Neural progenitor cell (in vitro differentiated cells): ENCODE measurements at regions not wholly inside any gene's neighbourhood (a gene's known extent, or its start where the extent isn't known, plus 50 kb on each side); places are given as distances from the start of the nearest gene placed in this dataset.
A peak's percentile ranks its signal among the peaks of the same experiment; 100 is the strongest.

Experiments used
- DNase-seq: peaks from one replicate; pipeline ENCODE4 v3.0.0-alpha.2; 2016; ENCODE audit warnings: low spot score
- H2AFZ ChIP-seq: fragments of 200-600 bp; sonication (generic); replicated peaks from 2 replicates; pipeline ENCODE4 v1.6.1; 2016; ENCODE audit warnings: antibody characterized with exemption
- H3F3A ChIP-seq: fragments of 200-600 bp; sonication (generic); 2 replicates; pipeline ENCODE4 v1.6.1; 2016; ENCODE audit warnings: antibody characterized with exemption, low read depth
- H3K27ac ChIP-seq: fragments of 200-600 bp; sonication (generic); 2 replicates; pipeline ENCODE4 v1.5.1; 2016; ENCODE audit warnings: mild to moderate bottlenecking
- H3K27me3 ChIP-seq: fragments of 200-600 bp; sonication (generic); 2 replicates; pipeline ENCODE4 v1.6.1; 2016; ENCODE audit warnings: mild to moderate bottlenecking, moderate library complexity
- H3K36me3 ChIP-seq: fragments of 200-600 bp; sonication (generic); 2 replicates; pipeline ENCODE4 v1.5.1; 2016
- H3K4me1 ChIP-seq: fragments of 200-600 bp; sonication (generic); 2 replicates; pipeline ENCODE4 v1.6.1; 2016; ENCODE audit warnings: mixed run types
- H3K4me2 ChIP-seq: fragments of 200-600 bp; sonication (generic); 2 replicates; pipeline ENCODE4 v1.6.1; 2016
- H3K4me3 ChIP-seq: fragments of 200-600 bp; sonication (generic); 2 replicates; pipeline ENCODE4 v1.5.1; 2016
- H3K79me2 ChIP-seq: fragments of 200-600 bp; sonication (generic); 2 replicates; pipeline ENCODE4 v1.6.1; 2016; ENCODE audit warnings: low read depth
- H3K9ac ChIP-seq: fragments of 200-600 bp; sonication (generic); 2 replicates; pipeline ENCODE4 v1.6.1; 2016
- H3K9me3 ChIP-seq: fragments of 200-600 bp; sonication (generic); 2 replicates; pipeline ENCODE4 v1.5.1; 2016; ENCODE audit warnings: low read depth
- H4K20me1 ChIP-seq: fragments of 200-600 bp; sonication (generic); 2 replicates; pipeline ENCODE4 v1.6.1; 2016; ENCODE audit warnings: low read depth
- H3K27ac Mint-ChIP-seq: 3 replicates; pipeline ENCODE4 v1.8.0; 2021; ENCODE audit warnings: mixed read lengths
- H3K27me3 Mint-ChIP-seq: 2 replicates; pipeline ENCODE4 v1.8.0; 2022; ENCODE audit warnings: low read depth, mild to moderate bottlenecking, inconsistent platforms, moderate library complexity, mixed read lengths; ENCODE audit not compliant: insufficient read depth
- H3K36me3 Mint-ChIP-seq: 3 replicates; pipeline ENCODE4 v1.8.0; 2021; ENCODE audit warnings: mixed read lengths
- H3K4me1 Mint-ChIP-seq: 3 replicates; pipeline ENCODE4 v1.8.0; 2021; ENCODE audit warnings: mixed read lengths
- H3K4me3 Mint-ChIP-seq: 3 replicates; pipeline ENCODE4 v1.8.0; 2021; ENCODE audit warnings: mild to moderate bottlenecking, moderate library complexity, mixed read lengths
- H3K9me3 Mint-ChIP-seq: 3 replicates; pipeline ENCODE4 v1.8.0; 2020; ENCODE audit warnings: mixed read lengths
- CTCF ChIP-seq: fragments of 200-600 bp; sonication (generic); IDR thresholded peaks from 2 replicates; pipeline ENCODE4 v1.5.1; 2017; ENCODE audit warnings: antibody characterized with exemption, mild to moderate bottlenecking
- EZH2 ChIP-seq: fragments of 200-600 bp; sonication (generic); IDR thresholded peaks from 2 replicates; pipeline ENCODE4 v1.6.1; 2017; ENCODE audit warnings: antibody characterized with exemption, mild to moderate bottlenecking, moderate library complexity
- EZH2phosphoT487 ChIP-seq: fragments of 200-600 bp; sonication (generic); IDR thresholded peaks from 2 replicates; pipeline ENCODE4 v1.6.1; 2017; ENCODE audit warnings: antibody characterized with exemption

- H3F3A ChIP-seq: no peaks in the 10 kb centered on the region
- no peak for TF ChIP-seq EZH2
- TF ChIP-seq CTCF: no peak
- TF ChIP-seq EZH2phosphoT487: no peak
- H3K79me2 ChIP-seq: no peaks in the 10 kb centered on the region
- peak overlapping the region; percentile 3 for H2AFZ ChIP-seq
- no peaks in the 10 kb centered on the region for H3K36me3 Mint-ChIP-seq
- H3K4me1 ChIP-seq: peaks cover 3% of the 10 kb centered on the region
- no peaks in the 10 kb centered on the region for H3K4me1 Mint-ChIP-seq
- no peak overlapping the region for H3K9ac ChIP-seq
- H3K9me3 Mint-ChIP-seq: peaks cover 2% of the 10 kb centered on the region
- no peaks in the 10 kb centered on the region for H3K27me3 ChIP-seq
- H4K20me1 ChIP-seq: no peaks in the 10 kb centered on the region
- H3K9me3 ChIP-seq: no peaks in the 10 kb centered on the region
- no peak overlapping the region for H3K27ac Mint-ChIP-seq
- DNase-seq: no peak
- H3K27me3 Mint-ChIP-seq: peaks cover 2% of the 10 kb centered on the region
- H3K36me3 ChIP-seq: no peaks in the 10 kb centered on the region
- H3K4me3 ChIP-seq: no peak overlapping the region
- no peak overlapping the region for H3K4me3 Mint-ChIP-seq
- no peak overlapping the region for H3K27ac ChIP-seq
- H3K4me2 ChIP-seq: no peak overlapping the region
Measured at GRCh38 chr4:120132935-120133334, 66.3 kb upstream of the MAD2L1 start.

- H3K36me3 Mint-ChIP-seq: no peaks in the 10 kb centered on the region
- H3K9me3 Mint-ChIP-seq: no peaks in the 10 kb centered on the region
- no peak overlapping the region for H3K27ac ChIP-seq
- H3K36me3 ChIP-seq: no peaks in the 10 kb centered on the region
- no peaks in the 10 kb centered on the region for H3F3A ChIP-seq
- no peak overlapping the region for H2AFZ ChIP-seq
- no peak overlapping the region for H3K4me3 ChIP-seq
- no peaks in the 10 kb centered on the region for H3K79me2 ChIP-seq
- no peak overlapping the region for H3K4me2 ChIP-seq
- H3K9me3 ChIP-seq: no peaks in the 10 kb centered on the region
- TF ChIP-seq EZH2phosphoT487 (no peak), CTCF (no peak), EZH2 (no peak)
- no peak for DNase-seq
- H3K4me3 Mint-ChIP-seq: no peak overlapping the region
- H3K27me3 ChIP-seq: no peaks in the 10 kb centered on the region
- peaks cover 2% of the 10 kb centered on the region for H3K27me3 Mint-ChIP-seq
- H4K20me1 ChIP-seq: no peaks in the 10 kb centered on the region
- no peaks in the 10 kb centered on the region for H3K4me1 Mint-ChIP-seq
- H3K9ac ChIP-seq: no peak overlapping the region
- no peak overlapping the region for H3K27ac Mint-ChIP-seq
- H3K4me1 ChIP-seq: peaks cover 3% of the 10 kb centered on the region
Measured at GRCh38 chr4:120130786-120131185, 64.1 kb upstream of the MAD2L1 start.
